ENCODE measurements at regions not wholly inside any gene's neighbourhood (a gene's known extent, or its start where the extent isn't known, plus 50 kb on each side); places are given as distances from the start of the nearest gene placed in this dataset.

- TF ChIP-seq POLR2A (IDR thresholded peaks at IDR 0.05) (no peak), CTCF (IDR thresholded peaks at IDR 0.05) (no peak), EP300 (IDR thresholded peaks at IDR 0.05) (no peak), POLR2AphosphoS5 (IDR thresholded peaks at IDR 0.05) (no peak)
Observed at GRCh38 chr3:21028412-21028811, 722.6 kb downstream of the ZNF385D start.
